Muscle of arm (tissue), 1 donor: ENCODE measurements at regions not wholly inside any gene's neighbourhood (a gene's known extent, or its start where the extent isn't known, plus 50 kb on each side); places are given as distances from the start of the nearest gene placed in this dataset.

ENCODE experiments used
- DNase-seq: peaks from one replicate; pipeline ENCODE4 v3.0.0-alpha.2; 2013

- DNase-seq: no peak
Measured at GRCh38 chr6:56346958-56347357, 99.6 kb upstream of the COL21A1 start.

DNA sequence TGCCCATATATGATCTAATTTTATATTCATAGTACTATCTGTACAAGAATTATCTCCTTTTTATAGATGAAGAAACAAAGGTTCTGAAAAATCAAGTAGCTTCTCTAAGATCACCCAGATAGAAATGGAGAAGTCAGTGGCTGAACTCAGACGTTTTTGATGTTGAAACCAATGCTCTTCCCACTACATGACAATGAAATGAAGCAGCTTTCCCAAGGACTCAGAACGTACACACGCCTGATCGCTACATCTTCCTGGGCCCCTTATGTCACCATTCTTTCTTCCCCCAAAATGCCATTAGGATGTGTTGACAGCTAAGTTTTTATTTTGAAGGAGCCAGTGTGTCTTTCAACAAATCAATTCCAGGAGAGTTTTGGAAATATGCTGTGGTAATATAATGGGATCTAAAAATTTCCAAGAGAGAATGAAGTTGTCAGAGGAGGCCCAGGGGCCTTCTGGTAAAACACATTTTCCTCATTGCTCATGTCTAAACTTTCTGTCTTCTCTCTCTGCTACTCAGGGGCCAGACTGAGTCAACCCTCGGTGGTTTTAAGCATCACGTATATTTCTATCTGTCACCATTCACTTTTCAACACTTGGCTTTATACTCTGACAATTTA, 98.1 kb upstream of the COL21A1 start:
- no peak for DNase-seq

DNA sequence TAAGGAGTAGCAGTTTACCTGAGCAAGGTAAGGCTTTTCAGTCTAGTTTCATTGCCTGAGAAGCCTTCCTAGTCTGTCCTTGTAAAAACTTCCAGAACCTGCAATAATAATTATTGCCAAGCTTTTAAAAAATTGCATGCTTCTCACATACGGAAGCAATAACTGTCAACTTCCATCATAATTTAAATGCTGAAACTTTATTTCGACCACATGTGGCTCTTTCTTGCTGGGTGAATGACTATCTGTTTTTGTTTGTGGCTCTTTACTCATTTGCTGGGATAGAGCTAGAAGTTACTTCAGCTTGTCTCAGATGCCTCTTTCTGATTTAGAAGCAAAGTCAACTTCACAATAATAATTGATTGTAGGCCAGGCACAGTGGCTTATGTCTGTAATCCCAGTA, 95.9 kb upstream of the COL21A1 start:
- DNase-seq: no peak

- no peak for DNase-seq
Measured at GRCh38 chr6:56339524-56339923, 92.1 kb upstream of the COL21A1 start.

GRCh38 chr6:56335726-56336125, 88.3 kb upstream of the COL21A1 start:
- no peak for DNase-seq

- DNase-seq: no peak
Measured at GRCh38 chr6:56334937-56335336, 87.6 kb upstream of the COL21A1 start.

DNA sequence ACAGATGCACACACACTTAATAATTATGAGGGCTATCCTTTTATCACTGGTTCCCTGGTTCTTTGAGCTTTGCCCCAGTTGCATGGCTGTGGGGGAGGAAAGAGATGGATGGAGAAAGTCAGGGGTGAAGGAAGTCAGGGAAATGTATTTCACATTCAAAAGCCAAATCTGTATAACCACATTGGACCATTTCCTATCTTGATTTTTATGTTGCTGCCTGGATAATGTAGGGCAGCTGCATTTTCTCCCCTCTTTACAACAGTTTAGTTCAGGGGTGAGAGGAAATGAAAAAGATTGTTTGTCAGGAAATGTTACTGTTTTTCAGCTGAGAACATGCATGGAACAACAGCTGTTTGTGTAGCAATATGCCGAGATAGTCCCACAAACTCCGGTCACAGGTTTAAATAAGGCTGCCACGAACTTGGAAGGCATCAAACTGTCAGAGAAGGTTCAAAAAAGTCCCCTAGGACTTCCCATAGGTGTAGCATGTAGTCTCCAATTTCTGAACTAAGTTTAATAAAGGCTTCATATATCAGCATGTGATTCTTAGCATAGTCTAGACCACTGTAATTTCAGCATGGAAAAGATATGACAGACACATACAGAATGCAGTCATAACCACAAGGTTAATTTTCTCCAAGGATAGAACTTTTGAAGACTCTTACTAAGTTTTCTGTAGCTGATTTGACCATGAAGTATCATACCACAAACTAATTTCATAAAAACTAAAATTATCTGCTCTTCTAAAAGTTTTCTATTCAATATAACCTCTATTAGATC, 82.1 kb upstream of the COL21A1 start:
- no peak for DNase-seq

DNA sequence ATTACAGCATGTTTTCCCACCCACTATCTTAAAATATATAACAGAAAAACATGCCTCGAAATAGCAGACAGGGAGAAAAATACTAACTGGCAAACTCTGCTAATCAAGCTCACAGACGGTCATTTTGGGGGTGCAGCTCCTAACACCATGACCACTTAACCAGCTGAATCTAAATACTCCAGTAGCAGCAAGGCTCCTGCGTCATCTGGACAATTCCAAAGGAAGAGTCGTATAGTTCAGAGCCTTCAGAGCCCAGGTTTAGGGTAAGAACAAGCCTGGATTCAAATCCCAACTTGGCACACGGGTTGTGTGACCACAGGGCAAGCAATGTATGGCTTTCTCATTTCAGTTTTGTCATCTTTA, 81.3 kb upstream of the COL21A1 start:
- DNase-seq: no peak

DNA sequence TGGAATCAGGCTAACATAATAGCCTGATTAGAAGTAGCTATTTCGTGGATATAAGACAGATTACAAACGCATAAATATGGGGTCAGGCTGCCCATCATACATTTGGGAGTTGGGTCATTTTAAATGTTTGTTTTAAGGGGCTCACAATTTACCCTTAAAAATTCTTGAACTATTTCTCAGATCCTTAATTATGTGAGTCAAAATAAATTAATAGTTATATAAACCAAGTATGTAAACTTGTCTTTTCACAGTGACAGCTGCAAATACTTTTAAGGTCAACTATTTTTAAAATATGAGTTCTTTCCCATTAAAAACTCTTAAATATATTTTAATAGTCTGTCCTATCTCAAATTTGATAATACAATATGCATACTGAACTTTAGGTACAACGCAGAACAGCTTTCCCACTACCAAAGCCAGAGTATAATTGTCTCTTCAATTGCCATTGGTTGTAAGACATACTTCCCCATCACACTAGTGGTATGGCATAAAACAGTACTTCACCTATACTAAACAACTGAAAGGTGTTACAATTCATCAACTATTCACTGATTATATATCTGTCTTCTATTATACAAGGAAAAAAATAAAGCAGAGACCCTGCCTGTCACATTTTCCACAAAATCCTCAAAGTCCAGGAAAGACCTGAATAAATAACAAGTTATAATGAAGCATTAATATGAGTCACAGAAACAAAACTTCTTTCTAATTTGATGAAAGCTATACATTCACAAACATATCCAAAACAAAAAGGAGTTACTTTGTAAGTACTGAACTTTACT, 80.8 kb upstream of the COL21A1 start:
- no peak for DNase-seq

GRCh38 chr6:56324396-56324795, 77.0 kb upstream of the COL21A1 start:
- DNase-seq: no peak

DNA sequence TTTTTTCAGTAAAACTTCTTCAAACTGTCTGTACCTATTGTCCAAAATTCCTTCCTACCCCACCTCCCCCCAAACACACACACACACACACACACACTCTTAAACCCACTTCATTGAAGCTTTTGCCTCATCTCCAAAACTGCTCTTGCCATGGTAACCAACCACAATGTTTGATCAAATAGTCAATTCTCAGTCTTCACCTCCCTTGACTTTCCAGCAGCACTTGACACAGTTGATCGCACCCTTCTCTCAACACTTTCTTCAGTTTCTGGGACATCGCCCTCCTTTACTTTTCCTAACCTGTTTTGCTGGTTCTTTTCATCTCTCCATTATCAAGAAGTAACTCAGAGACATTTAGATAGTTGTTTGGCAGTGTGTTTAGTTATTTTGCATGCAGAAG, 71.5 kb upstream of the COL21A1 start:
- DNase-seq: no peak

- peak; percentile 27 for DNase-seq
Measured at GRCh38 chr6:56314683-56315523, 67.5 kb upstream of the COL21A1 start.

GRCh38 chr6:56311533-56312448, 64.4 kb upstream of the COL21A1 start:
- no peak for DNase-seq

DNA sequence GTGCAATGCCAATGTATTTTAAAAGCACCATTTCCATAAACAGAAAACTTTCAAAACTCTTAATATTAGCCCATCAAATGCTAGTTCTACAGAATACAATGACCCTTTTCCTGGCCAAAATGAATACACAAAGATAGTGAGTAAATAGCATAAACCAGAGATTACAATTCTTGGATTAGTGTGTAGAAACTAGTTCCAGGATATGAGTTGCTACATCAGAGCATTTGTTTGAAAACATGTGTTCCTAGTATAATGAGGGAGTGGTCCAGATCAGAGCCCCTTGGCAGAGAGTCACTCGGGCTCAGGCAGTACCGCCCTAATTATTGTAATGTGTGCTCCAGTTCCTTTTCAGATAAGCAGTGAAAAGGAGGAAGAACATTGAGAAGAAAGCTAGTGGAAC, 63.7 kb upstream of the COL21A1 start:
- peak; percentile 18 for DNase-seq

DNA sequence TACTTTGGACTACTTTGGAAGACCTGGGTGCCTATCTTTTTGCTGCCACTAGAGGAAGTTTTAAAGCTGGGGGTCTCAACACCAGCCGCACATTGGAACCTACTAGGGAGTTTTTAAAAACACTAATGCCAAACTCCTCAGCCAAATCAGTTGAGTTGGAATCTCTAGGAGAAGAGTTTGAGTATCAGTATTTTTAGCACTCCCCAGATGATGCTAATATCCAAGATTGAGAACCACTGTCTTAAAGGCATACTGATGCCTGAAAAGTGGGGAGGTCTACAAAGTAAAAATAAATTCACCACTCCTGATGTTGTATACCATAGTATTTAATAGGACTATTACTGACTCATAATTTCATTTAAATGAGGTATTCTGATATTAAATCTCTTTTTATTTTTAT, 62.9 kb upstream of the COL21A1 start:
- DNase-seq: no peak

DNA sequence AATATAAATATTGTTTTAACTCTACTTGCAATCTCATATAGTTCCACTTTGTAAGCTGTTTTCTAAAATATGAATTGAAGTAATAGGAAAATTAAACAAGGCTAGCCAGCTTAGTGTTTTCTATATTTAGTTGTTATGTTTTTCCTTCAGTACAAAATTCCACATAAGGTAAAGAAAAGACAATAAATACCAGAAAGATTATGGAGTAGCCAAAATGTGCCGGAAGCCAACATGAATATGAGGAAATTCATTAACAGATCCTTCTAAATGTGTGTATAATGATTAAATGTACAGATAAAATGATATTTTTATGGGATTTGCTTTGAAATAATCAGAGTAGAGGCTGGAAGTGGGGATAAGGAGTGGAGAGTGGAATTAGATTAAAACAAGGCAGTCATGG, 52.5 kb upstream of the COL21A1 start:
- DNase-seq: no peak

DNA sequence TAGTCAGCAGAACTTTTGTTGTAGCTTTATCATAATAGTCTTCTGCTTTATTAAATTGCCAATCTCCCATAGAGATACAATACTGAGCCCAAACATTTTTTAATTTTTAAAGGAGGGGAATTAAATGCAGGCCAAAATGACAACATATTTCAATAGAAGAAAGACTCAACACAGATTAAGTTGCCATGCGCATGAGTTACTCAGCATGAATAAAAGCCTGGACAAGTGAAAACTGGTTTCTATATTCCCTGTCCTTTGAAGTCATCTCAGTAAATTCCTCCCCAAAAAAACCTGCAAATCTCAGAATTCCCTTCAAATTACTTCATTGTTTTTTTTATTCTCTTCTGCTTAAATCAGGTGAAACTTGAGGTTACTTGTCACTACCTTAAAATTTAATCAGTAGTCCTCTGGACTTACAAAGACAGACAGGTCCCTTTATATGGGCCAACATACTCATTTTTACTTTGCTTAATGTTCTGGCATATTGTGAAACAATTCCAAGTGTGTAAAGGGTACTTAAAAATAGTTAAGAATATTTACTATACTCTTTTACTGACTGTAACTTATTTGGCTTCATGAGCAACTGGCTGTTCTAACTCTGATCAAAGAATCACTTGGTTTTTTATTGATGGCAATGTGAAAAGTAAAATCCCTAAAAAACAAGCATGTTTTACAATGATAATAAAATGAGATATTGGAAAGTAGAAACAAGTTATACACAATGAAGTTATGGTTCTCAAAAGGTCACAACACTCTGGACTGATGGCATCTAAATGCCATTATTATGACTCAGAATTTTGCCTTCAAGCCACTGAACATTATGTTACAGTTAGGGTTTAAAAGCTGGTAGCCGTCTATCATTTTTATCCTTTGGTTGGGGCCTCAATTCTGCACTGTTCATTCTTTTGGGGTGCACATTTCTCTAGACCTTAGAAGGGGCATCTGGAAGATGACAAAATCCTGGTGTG, 49.9 kb upstream of the COL21A1 start:
- no peak for DNase-seq
